ENCODE measurements at regions not wholly inside any gene's neighbourhood (a gene's known extent, or its start where the extent isn't known, plus 50 kb on each side); places are given as distances from the start of the nearest gene placed in this dataset.
"Not testable (repeated sequence)": the region's sequence is repeated elsewhere in the genome, so short reads cannot be mapped to it uniquely, and the experiment has no call there.

DNA sequence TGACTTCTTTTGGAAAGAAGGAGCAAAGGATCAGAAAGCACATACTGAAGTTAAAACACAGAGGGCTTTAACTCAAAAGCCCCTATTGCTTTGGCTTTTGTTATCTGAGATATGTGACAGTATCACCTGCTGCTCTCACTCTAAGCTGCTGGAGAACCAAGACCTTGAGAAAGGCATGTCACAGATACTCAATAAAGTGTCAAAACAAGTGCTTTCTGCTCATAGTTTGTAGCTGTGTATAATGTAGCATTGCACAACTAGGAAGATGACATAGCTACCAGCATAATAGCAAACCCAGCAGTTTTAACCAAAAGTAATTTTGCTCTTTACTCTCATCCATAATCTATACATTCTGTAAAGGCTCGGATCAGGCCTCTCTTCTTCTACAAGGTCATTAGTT lies 159.6 kb downstream of the LHFPL1 start:
- no peak for DNase-seq (ENCODE audit: low read depth)
- H3K4me3 ChIP-seq (ENCODE audit: low read depth, low read length): no peak overlapping the region
- TF ChIP-seq, protein P1, sequence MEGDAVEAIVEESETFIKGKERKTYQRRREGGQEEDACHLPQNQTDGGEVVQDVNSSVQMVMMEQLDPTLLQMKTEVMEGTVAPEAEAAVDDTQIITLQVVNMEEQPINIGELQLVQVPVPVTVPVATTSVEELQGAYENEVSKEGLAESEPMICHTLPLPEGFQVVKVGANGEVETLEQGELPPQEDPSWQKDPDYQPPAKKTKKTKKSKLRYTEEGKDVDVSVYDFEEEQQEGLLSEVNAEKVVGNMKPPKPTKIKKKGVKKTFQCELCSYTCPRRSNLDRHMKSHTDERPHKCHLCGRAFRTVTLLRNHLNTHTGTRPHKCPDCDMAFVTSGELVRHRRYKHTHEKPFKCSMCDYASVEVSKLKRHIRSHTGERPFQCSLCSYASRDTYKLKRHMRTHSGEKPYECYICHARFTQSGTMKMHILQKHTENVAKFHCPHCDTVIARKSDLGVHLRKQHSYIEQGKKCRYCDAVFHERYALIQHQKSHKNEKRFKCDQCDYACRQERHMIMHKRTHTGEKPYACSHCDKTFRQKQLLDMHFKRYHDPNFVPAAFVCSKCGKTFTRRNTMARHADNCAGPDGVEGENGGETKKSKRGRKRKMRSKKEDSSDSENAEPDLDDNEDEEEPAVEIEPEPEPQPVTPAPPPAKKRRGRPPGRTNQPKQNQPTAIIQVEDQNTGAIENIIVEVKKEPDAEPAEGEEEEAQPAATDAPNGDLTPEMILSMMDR (IDR thresholded peaks at IDR 0.05; ENCODE audit: insufficient read depth, low read depth, low read length): no peak

DNA sequence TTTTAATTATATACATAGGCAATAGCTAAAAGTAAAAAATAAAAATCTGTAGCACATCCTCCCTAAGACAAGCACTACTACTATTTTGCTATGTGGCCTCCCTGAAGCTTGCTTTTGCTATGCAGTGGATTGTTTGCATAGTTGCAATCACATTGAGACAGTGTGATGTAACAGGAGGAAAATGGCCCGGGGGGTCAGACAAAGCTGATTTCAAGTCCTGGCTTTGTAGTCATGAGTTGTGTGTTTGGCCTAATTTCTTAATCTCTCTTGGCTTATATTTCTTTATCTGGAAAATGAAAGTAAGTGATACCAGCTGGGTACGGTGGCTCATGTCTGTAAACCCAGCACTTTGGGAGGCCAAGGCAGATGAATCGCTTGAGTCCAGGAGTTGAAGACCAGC lies 166.6 kb downstream of the LHFPL1 start:
- no peak overlapping the region for H3K4me3 ChIP-seq (ENCODE audit: low read depth, low read length)
- no peak for DNase-seq (ENCODE audit: low read depth)
- TF ChIP-seq, protein P1 (IDR thresholded peaks at IDR 0.05; ENCODE audit: insufficient read depth, low read depth, low read length): no peak

DNA sequence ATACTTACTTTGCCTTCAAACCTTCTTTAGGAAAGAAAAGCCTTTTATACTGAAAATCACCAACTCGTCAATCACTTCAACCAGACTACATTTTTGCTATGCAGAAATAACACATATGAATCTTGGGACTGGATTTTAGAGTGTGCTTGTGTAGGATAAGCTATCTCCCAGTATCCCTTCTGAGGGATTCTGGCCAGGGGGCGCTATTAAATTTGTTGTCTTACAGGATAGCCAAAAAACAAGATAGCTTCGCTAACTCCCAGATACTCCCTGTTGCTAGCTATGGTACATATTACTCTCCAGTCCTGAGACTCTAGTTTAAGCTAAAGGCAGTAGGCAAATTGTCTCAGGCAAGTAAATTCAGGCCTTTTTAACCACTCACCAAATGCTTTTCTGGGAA lies 167.2 kb downstream of the LHFPL1 start:
- no peak overlapping the region for H3K4me3 ChIP-seq (ENCODE audit: low read depth, low read length)
- DNase-seq (ENCODE audit: low read depth): no peak
- TF ChIP-seq, protein P1 (IDR thresholded peaks at IDR 0.05; ENCODE audit: insufficient read depth, low read depth, low read length): no peak

DNA sequence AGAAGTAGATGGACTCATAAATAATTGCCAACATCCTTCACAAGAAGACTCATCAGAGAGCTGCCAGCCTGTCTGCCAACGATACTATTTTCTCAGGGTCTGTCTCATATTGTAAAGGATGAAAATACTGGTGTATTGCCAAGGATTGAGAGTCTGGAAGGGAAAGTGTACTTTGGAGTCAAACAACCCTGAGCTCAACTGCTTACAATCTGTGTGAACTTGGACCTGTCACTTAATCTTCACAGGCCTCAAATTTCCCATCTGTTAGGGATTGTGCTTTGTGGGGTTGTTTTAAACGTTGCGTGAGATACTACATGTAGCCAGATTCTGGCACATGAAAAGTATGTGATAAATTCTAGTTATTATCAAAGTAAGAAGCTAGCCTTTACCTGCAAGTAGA lies 169.1 kb downstream of the LHFPL1 start:
- TF ChIP-seq, protein P1 (IDR thresholded peaks at IDR 0.05; ENCODE audit: insufficient read depth, low read depth, low read length): no peak
- H3K4me3 ChIP-seq (ENCODE audit: low read depth, low read length): no peak overlapping the region
- no peak for DNase-seq (ENCODE audit: low read depth)

DNA sequence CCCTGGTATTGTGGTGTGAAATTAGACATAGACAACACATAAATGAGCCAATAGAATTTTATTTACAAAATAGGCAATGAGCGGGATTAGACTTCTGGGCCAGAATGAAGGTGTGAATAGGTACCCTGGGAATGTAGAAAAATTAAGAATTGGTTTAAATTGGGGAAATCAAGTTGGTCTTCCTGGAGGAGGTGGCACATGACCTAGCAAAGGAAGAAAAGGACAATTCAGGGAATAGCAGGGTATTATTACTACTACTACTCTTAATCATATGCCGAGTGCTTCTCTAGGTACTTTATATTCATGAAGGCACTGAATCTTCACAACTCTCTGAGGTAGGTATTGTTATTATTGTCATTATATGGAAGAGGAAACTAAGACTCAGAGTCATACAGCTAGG lies 202.1 kb downstream of the LHFPL1 start:
- no peak for DNase-seq (ENCODE audit: low read depth)
- no peak overlapping the region for H3K4me3 ChIP-seq (ENCODE audit: low read depth, low read length)
- TF ChIP-seq, protein P1 (IDR thresholded peaks at IDR 0.05; ENCODE audit: insufficient read depth, low read depth, low read length): no peak

DNA sequence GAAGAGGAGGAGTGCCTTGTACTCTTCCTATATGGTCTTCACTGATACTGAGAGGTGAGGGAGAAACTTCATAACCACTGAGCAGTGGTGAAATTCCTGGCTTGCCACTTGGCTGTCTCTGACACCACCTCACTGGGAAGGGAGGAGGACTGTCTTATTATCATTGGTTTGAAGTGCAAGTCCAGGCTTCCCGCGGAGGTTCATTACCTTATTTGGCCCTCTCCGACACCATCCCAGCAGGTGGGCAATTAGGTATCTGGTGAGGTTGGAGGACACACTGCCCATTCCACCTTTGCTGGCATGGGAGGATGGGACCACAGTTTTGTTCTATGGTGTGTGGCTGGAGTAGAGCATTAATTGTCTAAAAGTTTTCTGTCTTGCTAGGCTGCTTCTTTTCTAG lies 206.1 kb downstream of the LHFPL1 start:
- TF ChIP-seq, protein P1 (IDR thresholded peaks at IDR 0.05; ENCODE audit: insufficient read depth, low read depth, low read length): no peak
- no peak overlapping the region for H3K4me3 ChIP-seq (ENCODE audit: low read depth, low read length)
- DNase-seq (ENCODE audit: low read depth): no peak

DNA sequence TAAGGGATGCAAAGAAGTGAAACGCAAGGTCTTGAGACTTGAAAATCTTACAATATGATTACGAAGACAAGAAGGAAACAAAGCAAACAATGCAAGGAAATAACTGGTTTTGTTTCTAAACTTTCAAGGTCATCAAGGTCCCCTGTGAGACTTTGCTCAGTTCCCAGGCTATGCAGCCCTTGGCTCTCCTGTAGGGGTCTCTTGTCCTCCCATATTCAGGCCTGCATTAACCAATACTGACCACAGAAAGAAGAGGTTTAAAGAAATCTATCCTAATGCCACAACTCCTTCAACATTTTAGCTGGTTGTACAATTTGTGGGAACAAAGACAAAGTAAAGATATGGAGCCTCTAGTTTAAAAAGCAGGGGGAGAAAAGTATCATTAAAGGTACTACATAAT lies 209.2 kb downstream of the LHFPL1 start:
- TF ChIP-seq, protein P1 (IDR thresholded peaks at IDR 0.05; ENCODE audit: insufficient read depth, low read depth, low read length): no peak
- no peak for DNase-seq (ENCODE audit: low read depth)
- H3K4me3 ChIP-seq (ENCODE audit: low read depth, low read length): no peak overlapping the region

DNA sequence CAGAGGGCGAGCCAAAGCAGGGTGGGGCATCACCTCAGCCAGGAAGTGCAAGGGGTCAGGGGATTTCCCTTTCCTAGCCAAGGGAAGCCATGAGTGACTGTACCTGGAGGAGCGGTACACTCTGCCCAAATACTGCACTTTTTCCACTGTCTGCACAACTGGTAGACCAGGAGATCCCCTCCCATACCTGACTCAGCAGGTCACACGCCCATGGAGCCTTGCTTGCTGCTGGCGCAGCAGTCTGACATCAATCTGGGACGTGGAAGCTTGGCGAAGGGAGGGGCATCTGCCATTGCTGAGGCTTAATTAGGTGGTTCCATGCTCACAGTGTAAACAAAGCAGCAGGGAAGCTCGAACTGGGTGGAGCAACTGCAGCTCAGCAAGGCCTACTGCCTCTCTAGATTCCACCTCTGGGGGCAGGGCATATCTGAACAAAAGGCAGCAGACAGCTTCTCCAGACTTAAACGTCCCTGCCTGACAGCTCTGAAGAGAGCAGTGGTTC lies 217.7 kb downstream of the LHFPL1 start:
- not testable (repeated sequence) for DNase-seq (ENCODE audit: low read depth); H3K4me3 ChIP-seq (ENCODE audit: low read depth, low read length)
